HEK293T (cell line): ENCODE measurements at regions not wholly inside any gene's neighbourhood (a gene's known extent, or its start where the extent isn't known, plus 50 kb on each side); places are given as distances from the start of the nearest gene placed in this dataset.

ENCODE experiments used
- ARNT ChIP-seq: fragments of 450-650 bp; IDR thresholded peaks from 2 replicates; pipeline ENCODE4 v1.6.1; 2017; ENCODE audit warnings: mild to moderate bottlenecking
- SP1 ChIP-seq: fragments of 450-650 bp; IDR thresholded peaks from 2 replicates; pipeline ENCODE4 v1.6.1; 2017

DNA sequence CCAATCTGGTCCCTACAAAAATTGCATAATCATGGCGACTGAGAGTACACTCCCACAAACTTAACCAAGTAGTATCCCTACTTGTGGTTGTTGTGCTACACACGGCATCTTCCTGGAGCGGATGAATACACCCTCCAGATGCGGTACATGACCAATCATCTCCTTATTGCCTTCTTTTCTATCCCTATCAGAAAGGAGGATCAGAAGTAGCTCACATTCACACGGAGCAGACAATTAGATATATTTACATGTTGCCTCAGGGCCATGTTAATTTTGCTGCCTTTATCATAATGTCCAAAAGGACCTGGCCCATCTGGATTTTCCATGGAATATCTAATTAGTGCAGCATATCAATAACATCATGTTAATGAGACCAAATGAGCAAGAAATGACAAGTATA lies 96.4 kb upstream of the RNU6-1 start:
- TF ChIP-seq SP1 (no peak), ARNT (no peak)
